ENCODE measurements at regions not wholly inside any gene's neighbourhood (a gene's known extent, or its start where the extent isn't known, plus 50 kb on each side); places are given as distances from the start of the nearest gene placed in this dataset.

- DNase-seq: no peak
Observed at GRCh38 chr11:11038782-11039181, 180.9 kb upstream of the ZBED5 start.

- DNase-seq: no peak
Observed at GRCh38 chr11:11038352-11038751, 180.5 kb upstream of the ZBED5 start.

- peak; percentile 53 for DNase-seq
Observed at GRCh38 chr11:11036848-11037732, 179.2 kb upstream of the ZBED5 start.

- DNase-seq: no peak
Observed at GRCh38 chr11:11036185-11036847, 178.5 kb upstream of the ZBED5 start.

- DNase-seq: no peak
Observed at GRCh38 chr11:11035331-11035730, 177.5 kb upstream of the ZBED5 start.

GRCh38 chr11:11034476-11034875 is 176.6 kb upstream of the ZBED5 start:
- DNase-seq: no peak

GRCh38 chr11:11032066-11032465 is 174.2 kb upstream of the ZBED5 start:
- no peak for DNase-seq

- no peak for DNase-seq
Observed at GRCh38 chr11:11029027-11029426, 171.2 kb upstream of the ZBED5 start.

GRCh38 chr11:11028017-11028692 is 170.3 kb upstream of the ZBED5 start:
- peak; percentile 29 for DNase-seq

- DNase-seq: no peak
Observed at GRCh38 chr11:11027288-11027687, 169.4 kb upstream of the ZBED5 start.

GRCh38 chr11:11025087-11025486 is 167.2 kb upstream of the ZBED5 start:
- DNase-seq: no peak

GRCh38 chr11:11022125-11022730 is 164.4 kb upstream of the ZBED5 start:
- DNase-seq: no peak

GRCh38 chr11:11021563-11021962 is 163.7 kb upstream of the ZBED5 start:
- DNase-seq: no peak

- DNase-seq: no peak
Observed at GRCh38 chr11:11020747-11021149, 162.9 kb upstream of the ZBED5 start.

- no peak for DNase-seq
Observed at GRCh38 chr11:11020219-11020726, 162.4 kb upstream of the ZBED5 start.

GRCh38 chr11:11016943-11017342 is 159.1 kb upstream of the ZBED5 start:
- no peak for DNase-seq

- no peak for DNase-seq
Observed at GRCh38 chr11:11016068-11016467, 158.2 kb upstream of the ZBED5 start.

- no peak for DNase-seq
Observed at GRCh38 chr11:11011617-11012016, 153.8 kb upstream of the ZBED5 start.

GRCh38 chr11:11010624-11011127 is 152.8 kb upstream of the ZBED5 start:
- DNase-seq: no peak

- DNase-seq: no peak
Observed at GRCh38 chr11:11009179-11009578, 151.3 kb upstream of the ZBED5 start.

- DNase-seq: no peak
Observed at GRCh38 chr11:11004069-11004468, 146.2 kb upstream of the ZBED5 start.

- no peak for DNase-seq
Observed at GRCh38 chr11:11003226-11003625, 145.4 kb upstream of the ZBED5 start.

All from NCI-H774 (cell line).